HG03442 (cell line): ENCODE measurements at regions not wholly inside any gene's neighbourhood (a gene's known extent, or its start where the extent isn't known, plus 50 kb on each side); places are given as distances from the start of the nearest gene placed in this dataset.

ENCODE experiments used
- ATAC-seq: cut with Tn5 transposase; IDR thresholded peaks from one replicate; pipeline ENCODE4 v1.9.1; 2021; ENCODE audit warnings: mild to moderate bottlenecking, moderate library complexity; ENCODE audit not compliant: unreplicated experiment

GRCh38 chr2:150319085-150319484 is 168.4 kb downstream of the RND3 start:
- ATAC-seq, result no peak

GRCh38 chr2:150312271-150312670 is 175.2 kb downstream of the RND3 start:
- ATAC-seq, result no peak

GRCh38 chr2:150309311-150310080 is 178.0 kb downstream of the RND3 start:
- no peak for ATAC-seq

GRCh38 chr2:150307258-150307657 is 180.2 kb downstream of the RND3 start:
- ATAC-seq, result no peak

DNA sequence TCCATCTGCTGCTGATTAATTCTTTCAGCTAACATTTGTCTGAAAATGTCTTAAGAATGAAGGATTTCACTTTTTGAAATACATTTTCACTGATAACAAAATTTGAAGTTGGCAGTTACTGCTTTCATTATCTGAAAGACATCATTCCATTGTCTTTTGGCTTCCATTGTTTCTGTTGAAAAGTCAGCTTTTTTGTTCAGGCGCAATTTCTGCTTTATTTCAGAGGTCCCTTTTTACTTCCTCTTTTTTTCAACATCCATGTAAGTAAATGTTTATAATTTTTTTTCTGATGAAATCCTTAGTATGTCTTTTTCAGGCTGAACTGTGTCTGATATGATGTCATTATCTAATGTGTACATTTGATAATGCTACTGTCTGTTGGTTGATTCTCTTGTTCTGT is 184.2 kb downstream of the RND3 start:
- no peak for ATAC-seq

GRCh38 chr2:150298571-150299305 is 188.7 kb downstream of the RND3 start:
- no peak for ATAC-seq

- ATAC-seq, result no peak
Observed at GRCh38 chr2:150296770-150297546, 190.5 kb downstream of the RND3 start.

DNA sequence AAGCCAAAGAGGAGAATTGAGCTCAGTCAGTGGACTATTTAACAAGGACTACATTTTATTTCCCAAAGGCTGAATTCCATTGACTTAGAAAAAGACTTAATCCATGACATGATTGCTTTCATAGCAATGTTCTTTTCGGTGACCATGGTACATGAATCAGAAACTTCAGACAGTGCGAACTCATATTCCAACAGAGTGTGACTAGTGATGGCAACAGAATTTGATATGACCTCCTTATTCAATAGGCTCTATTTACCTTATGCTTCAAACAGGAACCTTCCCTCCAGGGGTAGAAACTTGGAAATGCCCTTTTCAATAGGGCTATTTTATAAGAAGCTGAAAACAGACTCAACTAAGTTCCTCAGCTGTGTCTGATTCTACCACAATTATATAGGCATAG is 191.9 kb downstream of the RND3 start:
- ATAC-seq, result no peak

GRCh38 chr2:150293771-150294170 is 193.7 kb downstream of the RND3 start:
- no peak for ATAC-seq

DNA sequence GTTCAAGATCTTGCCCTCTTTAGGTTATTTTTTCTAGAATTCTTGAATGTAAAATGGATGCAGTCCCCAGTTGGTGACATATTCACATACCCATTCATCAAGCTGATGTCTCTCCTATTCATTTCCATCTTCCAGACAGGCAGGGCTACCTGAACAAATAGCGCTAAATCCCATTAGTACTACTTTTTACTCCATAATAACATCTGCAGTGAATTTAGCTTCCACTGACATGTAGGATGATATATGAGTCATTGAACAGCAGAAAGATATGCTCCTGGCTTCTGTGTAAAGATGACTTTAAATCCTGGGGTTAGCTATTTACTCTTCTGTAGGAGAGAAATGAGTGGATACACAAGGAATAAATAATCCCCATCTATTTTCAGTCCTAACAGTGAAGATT is 194.7 kb downstream of the RND3 start:
- ATAC-seq, result no peak

GRCh38 chr2:150292192-150292591 is 195.3 kb downstream of the RND3 start:
- no peak for ATAC-seq

DNA sequence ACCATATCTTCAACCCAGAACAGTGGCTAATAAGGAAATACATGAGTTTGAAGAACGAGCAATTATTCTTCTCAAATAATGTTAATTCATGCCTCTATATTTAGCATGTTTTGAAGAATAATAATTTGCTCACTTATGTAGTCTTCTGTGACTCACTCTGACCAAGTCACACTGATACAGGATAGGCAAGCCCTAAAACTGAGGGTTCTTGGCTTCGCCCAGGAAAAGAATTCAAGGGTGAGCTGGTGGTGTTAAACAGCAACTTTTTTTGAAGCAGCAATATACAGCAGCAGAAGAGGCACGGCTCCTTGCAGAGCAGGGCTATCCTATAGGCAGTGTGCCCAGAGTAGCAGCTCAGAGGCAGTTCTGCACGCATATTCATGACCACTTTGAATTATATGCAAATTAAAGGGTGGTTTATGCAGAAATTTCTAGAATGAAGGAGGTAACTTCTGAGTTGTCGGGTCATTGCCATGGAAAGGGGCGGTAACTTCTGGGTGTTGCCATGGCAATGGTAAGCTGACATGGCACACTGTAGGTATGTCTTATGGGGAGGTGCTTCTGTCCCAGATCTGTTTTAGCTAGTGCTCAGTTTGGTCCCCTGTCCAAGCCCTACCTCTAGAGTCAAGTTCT is 200.6 kb downstream of the RND3 start:
- no peak for ATAC-seq

GRCh38 chr2:150284116-150284515 is 203.4 kb downstream of the RND3 start:
- ATAC-seq, result no peak

DNA sequence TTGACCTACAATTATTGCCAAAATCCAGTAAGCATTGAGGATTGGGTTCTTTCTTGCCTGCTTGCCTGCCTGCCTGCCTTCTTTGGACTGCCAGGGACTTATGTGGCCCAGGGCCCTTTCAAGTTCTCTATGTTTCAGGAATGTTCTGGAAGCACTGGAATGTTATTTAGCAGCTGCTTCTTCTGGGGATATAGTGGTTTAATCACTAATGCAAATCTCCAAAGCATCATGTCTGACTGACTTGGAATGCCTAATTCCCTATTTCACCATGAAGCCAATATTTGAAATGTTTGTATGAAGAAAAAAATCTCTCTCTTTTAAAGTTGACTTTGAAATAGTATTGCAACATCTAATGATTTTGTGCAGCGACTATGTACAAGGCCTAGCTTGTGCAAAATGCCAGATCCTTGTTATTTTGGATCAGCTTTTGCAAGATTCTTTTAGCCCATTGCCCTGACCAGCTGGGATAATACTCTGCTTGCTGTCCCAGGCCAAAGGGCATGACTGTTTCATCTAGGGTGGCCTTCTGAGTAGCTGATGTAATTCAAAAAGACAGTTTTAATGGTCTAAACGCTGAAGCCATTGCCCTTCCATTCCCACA is 204.6 kb downstream of the RND3 start:
- no peak for ATAC-seq

DNA sequence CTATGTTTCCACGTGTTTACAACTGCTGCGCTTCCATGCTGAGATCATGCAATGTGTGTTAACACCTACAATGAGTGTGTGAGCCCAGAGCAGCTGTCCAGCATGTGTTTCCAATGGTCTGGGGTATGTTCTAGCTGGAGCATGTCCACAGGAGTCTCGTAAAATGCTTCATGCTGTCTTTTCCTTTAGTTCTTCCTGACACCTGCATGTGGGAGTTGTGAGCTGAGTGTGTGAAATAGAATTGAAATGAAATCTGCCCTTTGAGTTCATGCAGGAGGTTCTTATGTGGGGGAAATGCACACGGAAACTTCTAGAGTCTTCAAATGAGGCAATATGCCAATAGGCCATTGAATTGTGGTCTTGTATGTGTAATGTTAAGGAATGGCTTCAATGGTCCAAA is 205.1 kb downstream of the RND3 start:
- no peak for ATAC-seq

DNA sequence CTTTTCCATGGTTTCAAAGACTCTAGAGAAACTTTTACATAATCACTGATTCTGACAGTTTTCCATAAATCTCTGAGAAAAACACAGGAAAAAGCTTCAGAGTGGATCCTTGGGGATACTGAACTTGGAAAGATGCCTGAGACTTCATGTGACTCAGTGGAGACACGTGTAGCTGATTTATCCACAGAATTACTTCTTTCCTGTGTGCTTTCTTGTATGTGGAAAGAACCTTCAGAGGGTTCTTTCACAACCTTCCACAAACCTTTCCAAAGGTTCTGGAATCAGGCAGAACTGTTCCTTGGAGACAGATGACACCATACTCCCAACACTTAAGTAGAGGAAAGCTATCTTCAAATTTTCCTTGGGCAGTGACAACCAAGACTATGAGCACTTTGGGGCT is 207.2 kb downstream of the RND3 start:
- ATAC-seq, result no peak

GRCh38 chr2:150279686-150280085 is 207.8 kb downstream of the RND3 start:
- ATAC-seq, result no peak

- no peak for ATAC-seq
Observed at GRCh38 chr2:150276737-150277136, 210.7 kb downstream of the RND3 start.

GRCh38 chr2:150274108-150274507 is 213.4 kb downstream of the RND3 start:
- no peak for ATAC-seq

GRCh38 chr2:150271952-150272802 is 215.3 kb downstream of the RND3 start:
- ATAC-seq, result no peak
